Activated B cell treated with CpG ODN at 0.5 μM for 24 hours (primary cell): ENCODE measurements at regions not wholly inside any gene's neighbourhood (a gene's known extent, or its start where the extent isn't known, plus 50 kb on each side); places are given as distances from the start of the nearest gene placed in this dataset.

Experiments used
- ATAC-seq: fragments of 200-7000 bp; cut with Tn5 transposase; one replicate; pipeline ENCODE4 v1.10.0; 2021; ENCODE audit warnings: low read depth, mild to moderate bottlenecking, moderate library complexity
- CTCF ChIA-PET: fragments of 350-600 bp; sonication (Branson Sonifier 250); formaldehyde crosslinking; loops from one replicate; lab custom pipeline; 2021; ENCODE audit warnings: antibody characterized with exemption; lab: Charles Lee
- POLR2A ChIA-PET: fragments of 350-600 bp; sonication (Branson Sonifier 250); formaldehyde crosslinking; loops from one replicate; lab custom pipeline; 2021; ENCODE audit warnings: antibody characterized with exemption; lab: Charles Lee
- DNase-seq: peaks from one replicate; pipeline ENCODE4 v3.0.0; 2022
- H3K27ac Mint-ChIP-seq: one replicate; pipeline ENCODE4 v1.8.0; 2020; ENCODE audit warnings: mixed read lengths
- H3K27me3 Mint-ChIP-seq: one replicate; pipeline ENCODE4 v1.8.0; 2021; ENCODE audit warnings: mixed read lengths
- H3K36me3 Mint-ChIP-seq: one replicate; pipeline ENCODE4 v1.8.0; 2021; ENCODE audit warnings: low read depth, mixed read lengths
- H3K4me1 Mint-ChIP-seq: one replicate; pipeline ENCODE4 v1.8.0; 2021; ENCODE audit warnings: mixed read lengths
- H3K4me3 Mint-ChIP-seq: one replicate; pipeline ENCODE4 v1.8.0; 2020; ENCODE audit warnings: mild to moderate bottlenecking, mixed read lengths
- H3K9me3 Mint-ChIP-seq: one replicate; pipeline ENCODE4 v1.8.0; 2020; ENCODE audit warnings: mixed read lengths
- CTCF ChIP-seq: fragments of 200-600 bp; IDR thresholded peaks from one replicate; pipeline ENCODE4 v1.8.0; 2022; ENCODE audit warnings: antibody characterized with exemption, mild to moderate bottlenecking
- intact Hi-C: fragments of 100-400 bp; cut with micrococcal nuclease; formaldehyde crosslinking; loops from one replicate; pipeline ENCODE4 v1.15.1; 2024

GRCh38 chr11:8831861-8832260 is 79.1 kb upstream of the AKIP1 start:
- CTCF ChIA-PET, result no interaction called here
- H3K4me1 Mint-ChIP-seq, result peaks cover 16% of the 10 kb centered on the region
- no peak overlapping the region for H3K4me3 Mint-ChIP-seq
- ATAC-seq, result no peak
- no peak for DNase-seq
- POLR2A ChIA-PET, result interaction anchor here (0.7 kb wide), 1 partner anchor 568 kb away, joined by 5 read pairs; the partner anchor contains the start of gene LMO1
- no peak overlapping the region for H3K27ac Mint-ChIP-seq
- no peaks in the 10 kb centered on the region for H3K9me3 Mint-ChIP-seq
- no peak for TF ChIP-seq CTCF
- intact Hi-C loops, result loop anchor here (2.0 to 5.0 kb wide), 3 partner anchors 19 to 100 kb away; no protein-coding TSS in a partner anchor
- H3K36me3 Mint-ChIP-seq, result no peaks in the 10 kb centered on the region
- no peaks in the 10 kb centered on the region for H3K27me3 Mint-ChIP-seq

- ATAC-seq, result peak; percentile 96
Observed at GRCh38 chr11:8832571-8833260, 78.3 kb upstream of the AKIP1 start.

GRCh38 chr11:8833568-8834315 is 77.2 kb upstream of the AKIP1 start:
- intact Hi-C loops, result loop anchor here (1.0 to 5.0 kb wide), 4 partner anchors 21 to 144 kb away; no protein-coding TSS in a partner anchor
- CTCF ChIA-PET, result interaction anchor here (0.9 kb wide), 1 partner anchor 126 kb away, joined by 3 read pairs; no protein-coding TSS in a partner anchor
- no peak for TF ChIP-seq CTCF
- DNase-seq (no peak), ATAC-seq (no peak)
- Mint-ChIP-seq H3K36me3 (no peaks in the 10 kb centered on the region), H3K27me3 (no peaks in the 10 kb centered on the region), H3K4me3 (no peak overlapping the region), H3K4me1 (peaks cover 16% of the 10 kb centered on the region), H3K27ac (no peak overlapping the region), H3K9me3 (no peaks in the 10 kb centered on the region)
- POLR2A ChIA-PET, result interaction anchor here (0.6 to 2.2 kb wide), 3 partner anchors 145 to 613 kb away, joined by 4 to 11 read pairs (median 7); partner anchors contain the start of genes RPL27A and TRIM66

More at GRCh38 chr11:8832571-8833260, 78.3 kb upstream of the AKIP1 start:
- intact Hi-C loops, result loop anchor here (1.0 to 5.0 kb wide), 4 partner anchors 20 to 143 kb away; no protein-coding TSS in a partner anchor
- peak; percentile 22 for DNase-seq
- Mint-ChIP-seq H3K27me3 (no peaks in the 10 kb centered on the region), H3K27ac (peak overlapping the region; percentile 74), H3K4me3 (no peak overlapping the region), H3K36me3 (no peaks in the 10 kb centered on the region), H3K9me3 (no peaks in the 10 kb centered on the region), H3K4me1 (peaks cover 16% of the 10 kb centered on the region)
- TF ChIP-seq CTCF, result no peak
- POLR2A ChIA-PET, result interaction anchor here (0.6 to 2.2 kb wide), 5 partner anchors 19 to 612 kb away, joined by 4 to 11 read pairs (median 5); partner anchors contain the start of genes LMO1, RPL27A and TRIM66
- CTCF ChIA-PET, result no interaction called here

- TF ChIP-seq CTCF, result no peak
- ChIA-PET POLR2A (interaction anchor here (2.2 kb wide), 1 partner anchor 152 kb away, joined by 11 read pairs; the partner anchor contains the start of genes RPL27A and TRIM66), CTCF (interaction anchor here (0.9 kb wide), 1 partner anchor 125 kb away, joined by 3 read pairs; no protein-coding TSS in a partner anchor)
- Mint-ChIP-seq H3K4me3 (no peak overlapping the region), H3K9me3 (no peaks in the 10 kb centered on the region), H3K36me3 (no peaks in the 10 kb centered on the region), H3K4me1 (peaks cover 16% of the 10 kb centered on the region), H3K27ac (no peak overlapping the region), H3K27me3 (no peaks in the 10 kb centered on the region)
- DNase-seq, result no peak
- intact Hi-C loops, result loop anchor here (5.0 kb wide), 2 partner anchors 38 to 102 kb away; no protein-coding TSS in a partner anchor
- ATAC-seq, result no peak
Observed at GRCh38 chr11:8834379-8834778, 76.6 kb upstream of the AKIP1 start.
